H1 (cell line): ENCODE measurements at regions not wholly inside any gene's neighbourhood (a gene's known extent, or its start where the extent isn't known, plus 50 kb on each side); places are given as distances from the start of the nearest gene placed in this dataset.

Experiments used
- CTCF ChIP-seq, 3 experiments: IDR thresholded peaks; 1 replicate in 2 of 3; 2 replicates in 1 of 3; pipeline versions ENCODE4 v1.5.1 to v1.6.1; 2011; ENCODE audit warnings: low read length in 3 of 3, mild to moderate bottlenecking in 3 of 3, inconsistent platforms in 2 of 3, low read depth in 1 of 3, moderate library complexity in 1 of 3; ENCODE audit not compliant: insufficient read depth in 1 of 3; ENCODE audit errors: control extremely low read depth in 1 of 3
- MAFK ChIP-seq: IDR thresholded peaks from 2 replicates; pipeline ENCODE4 v1.6.1; 2012; ENCODE audit warnings: low read depth, mild to moderate bottlenecking, improper control_type of control experiment, low read length
- ZNF274 ChIP-seq: IDR thresholded peaks from 2 replicates; pipeline ENCODE4 v1.7.0; 2012; ENCODE audit warnings: low read length, borderline replicate concordance; ENCODE audit errors: extremely low read depth

GRCh38 chr11:110373051-110373702 lies 56.6 kb upstream of the FDX1 start:
- no peak for TF ChIP-seq CTCF (IDR thresholded peaks at IDR 0.05; ENCODE audit: control extremely low read depth in 1 of 3, insufficient read depth in 1 of 3, low read depth in 1 of 3, low read length in 3 of 3)
- TF ChIP-seq ZNF274, result no peak
- TF ChIP-seq MAFK, result no peak
